AG04450 (cell line): ENCODE measurements at regions not wholly inside any gene's neighbourhood (a gene's known extent, or its start where the extent isn't known, plus 50 kb on each side); places are given as distances from the start of the nearest gene placed in this dataset.

Experiments used
- CTCF ChIA-PET: fragments of 300-600, 350-600 bp; formaldehyde crosslinking; extraction: SDS; loops from one replicate; lab custom pipeline; 2022; ENCODE audit warnings: antibody characterized with exemption, inconsistent platforms; lab: Charles Lee
- POLR2A ChIA-PET: fragments of 350-600 bp; formaldehyde crosslinking; extraction: SDS; loops from one replicate; lab custom pipeline; 2021; ENCODE audit warnings: antibody characterized with exemption, inconsistent platforms; lab: Yijun Ruan, JAX
- DNase-seq: peaks from one replicate; pipeline ENCODE4 v3.0.0-alpha.2; 2011; ENCODE audit warnings: low read depth, low spot score
- H3K27ac ChIP-seq: one replicate; pipeline ENCODE4 v1.5.1; 2012; ENCODE audit warnings: low read depth, low read length, control low read depth
- H3K27me3 ChIP-seq: one replicate; pipeline ENCODE4 v1.6.0; 2012; ENCODE audit warnings: low read length; ENCODE audit not compliant: control insufficient read depth, insufficient read depth
- H3K4me3 ChIP-seq: 2 replicates; pipeline ENCODE4 v1.5.1; 2011; ENCODE audit warnings: mild to moderate bottlenecking, low read depth, low read length, control low read depth
- H3K9me3 ChIP-seq: 2 replicates; pipeline ENCODE4 v1.5.1; 2012; ENCODE audit warnings: low read length; ENCODE audit not compliant: control insufficient read depth, insufficient read depth
- CTCF ChIP-seq: IDR thresholded peaks from 2 replicates; pipeline ENCODE4 v1.5.1; 2011; ENCODE audit warnings: low read depth, low read length, control low read depth, inconsistent platforms

- no peak for DNase-seq
- CTCF ChIA-PET = no interaction called here
These were observed 326.3 kb downstream of the TBX15 start for GRCh38 chr1:118661769-118662320.

GRCh38 chr1:118660769-118661168 lies 327.4 kb downstream of the TBX15 start:
- Histone ChIP-seq H3K9me3 (no peaks in the 10 kb centered on the region), H3K27ac (no peak overlapping the region), H3K4me3 (no peak overlapping the region), H3K27me3 (no peaks in the 10 kb centered on the region)
- ChIA-PET CTCF (no interaction called here), POLR2A (no interaction called here)
- TF ChIP-seq CTCF = no peak
- DNase-seq = no peak

More at GRCh38 chr1:118661769-118662320, 326.3 kb downstream of the TBX15 start:
- H3K27ac ChIP-seq = no peak overlapping the region
- no peak overlapping the region for H3K4me3 ChIP-seq
- no peak for TF ChIP-seq CTCF
- H3K9me3 ChIP-seq = no peaks in the 10 kb centered on the region
- POLR2A ChIA-PET = no interaction called here
- no peaks in the 10 kb centered on the region for H3K27me3 ChIP-seq

- POLR2A ChIA-PET = no interaction called here
- CTCF ChIA-PET = no interaction called here
- H3K27ac ChIP-seq = no peak overlapping the region
- H3K27me3 ChIP-seq = no peaks in the 10 kb centered on the region
- H3K9me3 ChIP-seq = no peaks in the 10 kb centered on the region
- no peak for TF ChIP-seq CTCF
- DNase-seq = no peak
- H3K4me3 ChIP-seq = no peak overlapping the region
These were observed 328.5 kb downstream of the TBX15 start for GRCh38 chr1:118659646-118660045.

GRCh38 chr1:118650107-118650807 lies 337.9 kb downstream of the TBX15 start:
- no peak overlapping the region for H3K27ac ChIP-seq
- no peaks in the 10 kb centered on the region for H3K9me3 ChIP-seq
- no peaks in the 10 kb centered on the region for H3K27me3 ChIP-seq
- DNase-seq = no peak
- H3K4me3 ChIP-seq = no peak overlapping the region
- TF ChIP-seq CTCF = no peak
- ChIA-PET POLR2A (no interaction called here), CTCF (no interaction called here)

- H3K4me3 ChIP-seq = no peak overlapping the region
- no peak for TF ChIP-seq CTCF
- no peaks in the 10 kb centered on the region for H3K9me3 ChIP-seq
- no peak for DNase-seq
- H3K27ac ChIP-seq = no peak overlapping the region
- POLR2A ChIA-PET = no interaction called here
- CTCF ChIA-PET = no interaction called here
- no peaks in the 10 kb centered on the region for H3K27me3 ChIP-seq
These were observed 338.6 kb downstream of the TBX15 start for GRCh38 chr1:118649369-118650106.
